ENCODE measurements at regions not wholly inside any gene's neighbourhood (a gene's known extent, or its start where the extent isn't known, plus 50 kb on each side); places are given as distances from the start of the nearest gene placed in this dataset.

GRCh38 chr1:55813618-55814017 lies 598.5 kb upstream of the USP24 start:
- no peak overlapping the region for H3K4me3 ChIP-seq (ENCODE audit: low read depth, low read length)
- CTCF ChIA-PET: interaction anchor here (3.3 kb wide), 1 partner anchor 11 kb away, joined by 15 read pairs; no protein-coding TSS in a partner anchor
- POLR2A ChIA-PET: no interaction called here
- TF ChIP-seq CTCF (IDR thresholded peaks at IDR 0.05; ENCODE audit: insufficient read depth, low read length, missing control alignments): no peak
- no peak for DNase-seq (ENCODE audit: low read depth, low spot score)

- H3K4me3 ChIP-seq (ENCODE audit: low read depth, low read length): no peak overlapping the region
- ChIA-PET POLR2A (no interaction called here), CTCF (interaction anchor here (3.3 kb wide), 1 partner anchor 12 kb away, joined by 15 read pairs; no protein-coding TSS in a partner anchor)
- no peak for TF ChIP-seq CTCF (IDR thresholded peaks at IDR 0.05; ENCODE audit: insufficient read depth, low read length, missing control alignments)
- DNase-seq (ENCODE audit: low read depth, low spot score): no peak
Observed at GRCh38 chr1:55812281-55812680, 597.1 kb upstream of the USP24 start.

- DNase-seq (ENCODE audit: low read depth, low spot score): no peak
- CTCF ChIA-PET: interaction anchor here (1.7 kb wide), 1 partner anchor 16 kb away, joined by 3 read pairs; no protein-coding TSS in a partner anchor
- POLR2A ChIA-PET: no interaction called here
- no peak overlapping the region for H3K4me3 ChIP-seq (ENCODE audit: low read depth, low read length)
- TF ChIP-seq CTCF (IDR thresholded peaks at IDR 0.05; ENCODE audit: insufficient read depth, low read length, missing control alignments): no peak
Observed at GRCh38 chr1:55808263-55808662, 593.1 kb upstream of the USP24 start.

- TF ChIP-seq CTCF (IDR thresholded peaks at IDR 0.05; ENCODE audit: insufficient read depth, low read length, missing control alignments): no peak
- ChIA-PET CTCF (no interaction called here), POLR2A (no interaction called here)
- DNase-seq (ENCODE audit: low read depth, low spot score): no peak
- H3K4me3 ChIP-seq (ENCODE audit: low read depth, low read length): no peak overlapping the region
Observed at GRCh38 chr1:55803429-55803828, 588.3 kb upstream of the USP24 start.

- CTCF ChIA-PET: no interaction called here
- TF ChIP-seq CTCF (IDR thresholded peaks at IDR 0.05; ENCODE audit: insufficient read depth, low read length, missing control alignments): no peak
- POLR2A ChIA-PET: no interaction called here
- no peak overlapping the region for H3K4me3 ChIP-seq (ENCODE audit: low read depth, low read length)
- no peak for DNase-seq (ENCODE audit: low read depth, low spot score)
Observed at GRCh38 chr1:55801481-55801880, 586.3 kb upstream of the USP24 start.

- H3K4me3 ChIP-seq (ENCODE audit: low read depth, low read length): no peak overlapping the region
- no peak for TF ChIP-seq CTCF (IDR thresholded peaks at IDR 0.05; ENCODE audit: insufficient read depth, low read length, missing control alignments)
- no peak for DNase-seq (ENCODE audit: low read depth, low spot score)
- CTCF ChIA-PET: no interaction called here
- POLR2A ChIA-PET: no interaction called here
Observed at GRCh38 chr1:55800503-55800902, 585.3 kb upstream of the USP24 start.

Data from AG04449 (cell line).